B cell (primary cell): ENCODE measurements at regions not wholly inside any gene's neighbourhood (a gene's known extent, or its start where the extent isn't known, plus 50 kb on each side); places are given as distances from the start of the nearest gene placed in this dataset.
"Not testable (repeated sequence)": the region's sequence is repeated elsewhere in the genome, so short reads cannot be mapped to it uniquely, and the experiment has no call there.

Source experiments
- ATAC-seq: fragments of 200-7000 bp; cut with Tn5 transposase; one replicate; pipeline ENCODE4 v1.10.0; 2021; ENCODE audit warnings: low read depth, mild to moderate bottlenecking, moderate number of reproducible peaks, moderate library complexity
- CTCF ChIA-PET: fragments of 350-600 bp; sonication (Branson Sonifier 250); formaldehyde crosslinking; loops from one replicate; lab custom pipeline; 2021; ENCODE audit warnings: antibody characterized with exemption, inconsistent platforms; lab: Charles Lee
- POLR2A ChIA-PET: fragments of 350-600 bp; sonication (Branson Sonifier 250); formaldehyde crosslinking; loops from one replicate; lab custom pipeline; 2021; ENCODE audit warnings: antibody characterized with exemption; lab: Charles Lee
- DNase-seq: peaks from one replicate; pipeline ENCODE4 v3.0.0; 2013
- H2AFZ ChIP-seq: 2 replicates; pipeline ENCODE4 v1.6.1; 2012; ENCODE audit warnings: mild to moderate bottlenecking, low read depth, low read length; ENCODE audit not compliant: insufficient read depth, poor library complexity, severe bottlenecking
- H3K27ac ChIP-seq, 2 donors: 1 replicate in 1 of 2; 2 replicates in 1 of 2; pipeline ENCODE4 v1.5.1; 2012 to 2013; ENCODE audit warnings: low read length in 2 of 2, mild to moderate bottlenecking in 2 of 2, moderate library complexity in 1 of 2
- H3K27me3 ChIP-seq, 4 experiments: fragments of 200-600 bp in 1 of 4; sonication (generic) in 1 of 4; replicated peaks in 1 of 4; 1 replicate in 2 of 4; 2 replicates in 2 of 4; pipeline versions ENCODE4 v1.6.1 to v1.7.0; 2013 to 2016; ENCODE audit warnings: low read length in 3 of 4, mild to moderate bottlenecking in 2 of 4, mixed read lengths in 1 of 4, moderate library complexity in 1 of 4; ENCODE audit not compliant: insufficient read depth in 4 of 4, control insufficient read depth in 3 of 4; ENCODE audit errors: control extremely low read depth in 1 of 4
- H3K36me3 ChIP-seq, 2 experiments: replicated peaks in 1 of 2; 1 replicate in 1 of 2; 2 replicates in 1 of 2; pipeline versions ENCODE4 v1.6.1 to v1.7.1; 2013; ENCODE audit warnings: low read length in 1 of 2; ENCODE audit not compliant: insufficient read depth in 2 of 2, control insufficient read depth in 1 of 2; ENCODE audit errors: control extremely low read depth in 1 of 2, extremely low read depth in 1 of 2
- H3K4me1 ChIP-seq, 2 donors: fragments of 200-600 bp in 1 of 2; sonication (generic) in 1 of 2; 1 replicate in 1 of 2; 2 replicates in 1 of 2; pipeline versions ENCODE4 v1.5.1 to v1.6.1; 2013 to 2017; ENCODE audit warnings: low read length in 2 of 2; ENCODE audit not compliant: control insufficient read depth in 2 of 2, insufficient read depth in 2 of 2
- H3K4me2 ChIP-seq: replicated peaks from 2 replicates; pipeline ENCODE3; 2012; ENCODE audit warnings: mild to moderate bottlenecking, low read depth, low read length; ENCODE audit not compliant: poor library complexity, severe bottlenecking
- H3K4me3 ChIP-seq, 5 experiments: fragments of 200-600 bp in 1 of 5; sonication (generic) in 1 of 5; 1 replicate in 3 of 5; 2 replicates in 2 of 5; pipeline versions ENCODE4 v1.5.1 to v1.7.0; 2011 to 2016; ENCODE audit warnings: low read length in 4 of 5, mild to moderate bottlenecking in 4 of 5, low read depth in 2 of 5, control low read depth in 1 of 5, moderate library complexity in 1 of 5; ENCODE audit not compliant: insufficient read depth in 1 of 5; ENCODE audit errors: control extremely low read depth in 1 of 5, extremely low read depth in 1 of 5
- H3K79me2 ChIP-seq: fragments of 200-600 bp; sonication (generic); one replicate; pipeline ENCODE4 v1.6.0; 2016; ENCODE audit warnings: low read length; ENCODE audit not compliant: control insufficient read depth, insufficient read depth
- H3K9ac ChIP-seq: fragments of 200-600 bp; sonication (generic); 2 replicates; pipeline ENCODE4 v1.6.1; 2017; ENCODE audit warnings: mild to moderate bottlenecking, low read length, moderate library complexity
- H3K9me3 ChIP-seq, 3 donors: one replicate each; pipeline versions ENCODE4 v1.6.1 to v1.7.1; 2013; ENCODE audit warnings: low read length in 2 of 3; ENCODE audit not compliant: control insufficient read depth in 2 of 3, insufficient read depth in 1 of 3; ENCODE audit errors: control extremely low read depth in 1 of 3
- H4K20me1 ChIP-seq: 2 replicates; pipeline ENCODE4 v1.6.0; 2012; ENCODE audit warnings: mild to moderate bottlenecking, low read length; ENCODE audit not compliant: insufficient read depth, control insufficient read depth, poor library complexity, severe bottlenecking
- H3K27ac Mint-ChIP-seq: one replicate; pipeline ENCODE4 v1.8.0; 2021; ENCODE audit warnings: mixed read lengths
- H3K27me3 Mint-ChIP-seq: one replicate; pipeline ENCODE4 v1.8.0; 2021; ENCODE audit warnings: mixed read lengths
- H3K4me1 Mint-ChIP-seq: one replicate; pipeline ENCODE4 v1.8.0; 2021; ENCODE audit warnings: mixed read lengths
- H3K4me3 Mint-ChIP-seq: one replicate; pipeline ENCODE4 v1.8.0; 2021; ENCODE audit warnings: mixed read lengths
- H3K9me3 Mint-ChIP-seq: one replicate; pipeline ENCODE4 v1.8.0; 2022; ENCODE audit warnings: mixed read lengths; ENCODE audit not compliant: insufficient read depth
- EZH2 ChIP-seq: IDR thresholded peaks from 2 replicates; pipeline ENCODE4 v1.6.1; 2012; ENCODE audit warnings: borderline replicate concordance, low read depth, mild to moderate bottlenecking, moderate library complexity, low read length; ENCODE audit not compliant: insufficient read depth, poor library complexity, severe bottlenecking
- WGBS: methylation state at CpG from one replicate; pipeline ENCODE4 v1.1.5; 2013; ENCODE audit warnings: missing lambda C conversion rate; ENCODE audit not compliant: insufficient coverage; 5-methylcytosine and 5-hydroxymethylcytosine counted together
- intact Hi-C: fragments of 100-400 bp; cut with micrococcal nuclease; formaldehyde crosslinking; loops from one replicate; pipeline ENCODE4 v1.10.0; 2022
- TF ChIP-seq, protein P1 (sequence below): fragments of 200-600 bp; IDR thresholded peaks from one replicate; pipeline ENCODE4 v1.8.0; 2022; ENCODE audit warnings: antibody characterized with exemption, mild to moderate bottlenecking

DNA sequence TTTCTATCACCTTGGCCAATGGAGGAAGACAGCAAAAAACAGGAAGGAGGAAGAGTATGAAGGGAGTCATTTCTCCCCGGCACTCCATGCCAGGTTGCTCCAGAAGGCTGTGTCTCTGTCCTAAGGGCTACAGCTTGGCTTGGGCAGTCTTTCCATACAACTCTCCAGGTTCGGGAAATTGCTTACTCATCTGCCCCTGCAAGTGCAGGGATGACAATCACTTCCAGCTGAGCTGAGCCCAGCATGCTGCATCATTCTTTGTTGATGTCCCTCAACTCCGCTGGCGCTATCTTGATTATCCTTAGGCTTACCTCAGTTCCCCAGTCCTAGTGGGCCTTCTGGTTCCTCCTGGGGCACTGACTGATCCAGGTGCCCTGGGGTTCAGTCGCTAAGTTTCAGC is 86.9 kb upstream of the COPS8 start:
- intact Hi-C loops, result no loop called here
- ChIA-PET CTCF (no interaction called here), POLR2A (no interaction called here)
- no peak overlapping the region for H3K4me3 Mint-ChIP-seq
- no peak overlapping the region for H3K27ac ChIP-seq
- peaks cover 17% of the 10 kb centered on the region for H3K27me3 Mint-ChIP-seq
- ATAC-seq, result no peak
- H3K27me3 ChIP-seq, result no peaks in the 10 kb centered on the region
- TF ChIP-seq EZH2, result no peak
- TF ChIP-seq, protein P1, sequence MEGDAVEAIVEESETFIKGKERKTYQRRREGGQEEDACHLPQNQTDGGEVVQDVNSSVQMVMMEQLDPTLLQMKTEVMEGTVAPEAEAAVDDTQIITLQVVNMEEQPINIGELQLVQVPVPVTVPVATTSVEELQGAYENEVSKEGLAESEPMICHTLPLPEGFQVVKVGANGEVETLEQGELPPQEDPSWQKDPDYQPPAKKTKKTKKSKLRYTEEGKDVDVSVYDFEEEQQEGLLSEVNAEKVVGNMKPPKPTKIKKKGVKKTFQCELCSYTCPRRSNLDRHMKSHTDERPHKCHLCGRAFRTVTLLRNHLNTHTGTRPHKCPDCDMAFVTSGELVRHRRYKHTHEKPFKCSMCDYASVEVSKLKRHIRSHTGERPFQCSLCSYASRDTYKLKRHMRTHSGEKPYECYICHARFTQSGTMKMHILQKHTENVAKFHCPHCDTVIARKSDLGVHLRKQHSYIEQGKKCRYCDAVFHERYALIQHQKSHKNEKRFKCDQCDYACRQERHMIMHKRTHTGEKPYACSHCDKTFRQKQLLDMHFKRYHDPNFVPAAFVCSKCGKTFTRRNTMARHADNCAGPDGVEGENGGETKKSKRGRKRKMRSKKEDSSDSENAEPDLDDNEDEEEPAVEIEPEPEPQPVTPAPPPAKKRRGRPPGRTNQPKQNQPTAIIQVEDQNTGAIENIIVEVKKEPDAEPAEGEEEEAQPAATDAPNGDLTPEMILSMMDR, result no peak
- no peaks in the 10 kb centered on the region for H3K9me3 Mint-ChIP-seq
- 86% methylated on average over 5 of the region's 5 CpGs for WGBS
- no peaks in the 10 kb centered on the region for H3K4me1 Mint-ChIP-seq
- H3K9me3 ChIP-seq, result no peaks in the 10 kb centered on the region
- no peak overlapping the region for H3K9ac ChIP-seq
- no peaks in the 10 kb centered on the region for H3K4me1 ChIP-seq
- DNase-seq, result no peak
- H3K4me2 ChIP-seq, result no peak overlapping the region
- no peak overlapping the region for H3K27ac Mint-ChIP-seq
- no peaks in the 10 kb centered on the region for H4K20me1 ChIP-seq
- no peak overlapping the region for H2AFZ ChIP-seq
- no peak overlapping the region for H3K4me3 ChIP-seq
- H3K36me3 ChIP-seq, result no peaks in the 10 kb centered on the region
- no peaks in the 10 kb centered on the region for H3K79me2 ChIP-seq

DNA sequence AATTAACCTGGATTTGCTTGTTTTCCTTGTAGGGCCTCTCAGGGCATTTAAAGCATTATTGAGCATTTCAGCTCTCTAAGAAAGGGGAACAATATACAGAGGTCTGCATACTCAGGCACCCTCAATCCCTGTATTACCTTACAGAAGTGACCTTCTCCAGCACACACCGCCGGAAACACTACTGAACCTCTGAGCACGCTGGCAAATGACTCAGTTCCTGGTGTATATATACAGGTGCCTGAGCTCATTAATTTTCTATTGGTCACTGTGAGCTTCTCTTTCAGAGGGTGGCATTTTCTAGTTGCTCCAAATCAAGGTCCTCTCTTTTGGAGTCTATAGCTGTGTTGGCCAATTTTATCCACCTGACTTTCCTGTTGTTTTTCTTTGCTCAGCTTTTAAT is 85.2 kb upstream of the COPS8 start:
- H3K4me1 Mint-ChIP-seq, result no peaks in the 10 kb centered on the region
- ChIA-PET CTCF (no interaction called here), POLR2A (no interaction called here)
- no peaks in the 10 kb centered on the region for H3K9me3 Mint-ChIP-seq
- no peak overlapping the region for H3K27ac Mint-ChIP-seq
- Histone ChIP-seq H3K27me3 (no peaks in the 10 kb centered on the region), H2AFZ (no peak overlapping the region), H3K4me2 (no peak overlapping the region), H4K20me1 (no peaks in the 10 kb centered on the region), H3K4me1 (no peaks in the 10 kb centered on the region), H3K9ac (no peak overlapping the region), H3K9me3 (no peaks in the 10 kb centered on the region), H3K79me2 (no peaks in the 10 kb centered on the region), H3K36me3 (no peaks in the 10 kb centered on the region), H3K4me3 (no peak overlapping the region), H3K27ac (no peak overlapping the region)
- no peak overlapping the region for H3K4me3 Mint-ChIP-seq
- peaks cover 23% of the 10 kb centered on the region for H3K27me3 Mint-ChIP-seq
- DNase-seq, result no peak
- no peak for TF ChIP-seq EZH2
- intact Hi-C loops, result no loop called here
- WGBS, result no CpG with 5 or more reads among the region's 3 CpGs
- no peak for ATAC-seq

DNA sequence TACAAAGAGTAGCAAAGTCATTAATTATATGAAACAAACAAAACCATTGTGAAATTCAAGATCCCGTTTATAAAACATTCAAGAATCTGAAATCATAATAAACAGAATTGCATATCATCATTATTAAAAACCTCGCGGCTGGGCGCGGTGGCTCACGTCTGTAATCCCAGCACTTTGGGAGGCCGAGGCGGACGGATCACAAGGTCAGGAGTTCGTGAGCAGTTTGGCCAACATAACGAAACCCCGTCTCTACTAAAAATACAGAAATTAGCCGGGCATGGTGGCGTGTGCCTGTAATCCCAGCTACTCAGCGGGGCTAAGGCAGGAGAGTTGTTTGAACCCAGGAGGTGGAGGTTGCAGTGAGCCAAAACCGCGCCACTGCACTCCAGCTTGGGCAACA is 80.3 kb upstream of the COPS8 start:
- DNase-seq, POLR2A ChIA-PET, H3K4me3 ChIP-seq: not testable (repeated sequence)

More for the DNA sequence above, 80.3 kb upstream of the COPS8 start:
- H3K27ac ChIP-seq, H3K79me2 ChIP-seq, H3K9ac ChIP-seq, CTCF ChIA-PET, H3K4me2 ChIP-seq, intact Hi-C loops, H3K4me1 Mint-ChIP-seq, H3K9me3 ChIP-seq, H3K36me3 ChIP-seq, H3K4me1 ChIP-seq, H3K9me3 Mint-ChIP-seq, H3K27me3 ChIP-seq, ATAC-seq, H4K20me1 ChIP-seq, H2AFZ ChIP-seq, H3K4me3 Mint-ChIP-seq, H3K27ac Mint-ChIP-seq: not testable (repeated sequence)
- WGBS, result 94% methylated on average over 9 of the region's 17 CpGs
- peaks cover 26% of the 10 kb centered on the region for H3K27me3 Mint-ChIP-seq
